GM12872 (cell line): ENCODE measurements at regions not wholly inside any gene's neighbourhood (a gene's known extent, or its start where the extent isn't known, plus 50 kb on each side); places are given as distances from the start of the nearest gene placed in this dataset.

ENCODE experiments used
- TF ChIP-seq, protein P1 (sequence below): IDR thresholded peaks from 3 replicates; pipeline ENCODE4 v1.5.1; 2011; ENCODE audit warnings: low read depth, mild to moderate bottlenecking, low read length, moderate library complexity; ENCODE audit not compliant: insufficient read depth

DNA sequence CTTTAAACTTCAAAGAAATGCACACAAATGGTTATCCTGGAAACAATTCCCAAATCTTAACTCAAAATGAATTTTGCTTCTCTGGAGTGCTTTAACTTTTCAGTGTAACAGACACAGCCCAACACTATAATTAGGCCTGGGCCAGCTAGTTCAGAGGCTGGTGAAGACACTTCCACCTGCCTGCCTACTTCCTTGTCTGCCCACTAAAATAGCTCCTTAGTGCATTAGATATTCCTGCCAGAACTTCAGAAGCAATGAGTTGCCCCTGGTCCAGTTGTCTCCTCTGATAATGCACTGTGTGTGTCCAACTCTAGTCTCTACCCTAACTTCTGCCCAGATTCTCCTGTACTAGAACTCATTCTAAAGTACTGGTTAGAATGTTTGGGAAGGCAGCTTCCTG is 150.9 kb upstream of the PRSS58 start:
- TF ChIP-seq, protein P1, sequence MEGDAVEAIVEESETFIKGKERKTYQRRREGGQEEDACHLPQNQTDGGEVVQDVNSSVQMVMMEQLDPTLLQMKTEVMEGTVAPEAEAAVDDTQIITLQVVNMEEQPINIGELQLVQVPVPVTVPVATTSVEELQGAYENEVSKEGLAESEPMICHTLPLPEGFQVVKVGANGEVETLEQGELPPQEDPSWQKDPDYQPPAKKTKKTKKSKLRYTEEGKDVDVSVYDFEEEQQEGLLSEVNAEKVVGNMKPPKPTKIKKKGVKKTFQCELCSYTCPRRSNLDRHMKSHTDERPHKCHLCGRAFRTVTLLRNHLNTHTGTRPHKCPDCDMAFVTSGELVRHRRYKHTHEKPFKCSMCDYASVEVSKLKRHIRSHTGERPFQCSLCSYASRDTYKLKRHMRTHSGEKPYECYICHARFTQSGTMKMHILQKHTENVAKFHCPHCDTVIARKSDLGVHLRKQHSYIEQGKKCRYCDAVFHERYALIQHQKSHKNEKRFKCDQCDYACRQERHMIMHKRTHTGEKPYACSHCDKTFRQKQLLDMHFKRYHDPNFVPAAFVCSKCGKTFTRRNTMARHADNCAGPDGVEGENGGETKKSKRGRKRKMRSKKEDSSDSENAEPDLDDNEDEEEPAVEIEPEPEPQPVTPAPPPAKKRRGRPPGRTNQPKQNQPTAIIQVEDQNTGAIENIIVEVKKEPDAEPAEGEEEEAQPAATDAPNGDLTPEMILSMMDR, result no peak

DNA sequence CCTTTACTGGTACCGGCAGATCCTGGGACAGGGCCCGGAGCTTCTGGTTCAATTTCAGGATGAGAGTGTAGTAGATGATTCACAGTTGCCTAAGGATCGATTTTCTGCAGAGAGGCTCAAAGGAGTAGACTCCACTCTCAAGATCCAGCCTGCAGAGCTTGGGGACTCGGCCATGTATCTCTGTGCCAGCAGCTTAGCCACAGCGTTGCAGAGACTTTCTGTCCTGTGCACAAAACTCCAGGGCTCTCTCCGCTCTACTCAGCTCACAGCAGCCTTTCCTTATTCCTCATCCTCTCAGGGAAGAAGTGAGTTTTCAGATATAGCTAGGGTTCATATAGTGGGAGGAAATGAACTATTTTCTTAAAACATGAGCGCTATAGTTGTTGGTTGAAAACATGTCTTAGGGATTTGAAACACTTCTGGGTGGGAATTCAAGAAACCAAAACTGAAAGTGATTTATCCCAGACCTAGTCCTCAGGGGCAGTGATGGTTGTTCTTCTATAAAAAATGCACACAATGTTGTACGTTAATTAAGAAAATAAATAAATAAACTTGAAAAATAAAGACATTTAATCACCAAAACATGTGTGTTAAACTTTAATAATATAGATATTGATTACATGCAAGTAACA is 150.2 kb upstream of the PRSS58 start:
- TF ChIP-seq, protein P1, result no peak

DNA sequence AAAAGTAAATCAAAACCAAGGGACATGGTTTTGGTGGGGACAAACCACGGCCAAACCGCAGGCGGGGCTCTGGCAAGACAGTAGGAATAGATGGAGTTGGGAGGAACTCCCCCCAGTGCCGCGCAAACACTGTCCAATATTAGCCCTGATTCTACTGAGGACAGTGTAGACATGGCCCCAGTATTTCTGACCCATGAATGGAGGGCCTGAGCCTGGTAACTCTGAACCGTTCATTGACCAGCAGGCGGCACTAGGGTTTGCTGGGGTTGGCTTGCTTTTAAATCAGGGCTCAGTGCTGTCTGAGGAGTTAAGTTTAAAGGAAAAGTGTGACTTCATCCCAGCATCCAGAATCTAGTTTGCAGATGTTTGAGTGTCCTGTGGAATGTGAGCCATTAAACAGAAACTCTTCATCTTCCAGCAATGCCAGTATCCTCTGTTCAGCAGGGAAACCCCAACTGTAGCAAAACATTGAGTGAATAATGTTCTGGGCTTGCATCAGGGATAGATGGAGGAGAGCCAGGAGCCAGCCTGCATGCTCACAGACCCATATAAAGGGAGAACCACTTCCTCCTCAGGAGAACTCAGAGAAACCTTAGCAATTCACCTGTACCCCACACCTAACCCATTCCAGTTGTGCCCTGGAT is 147.4 kb upstream of the PRSS58 start:
- TF ChIP-seq, protein P1, result no peak

DNA sequence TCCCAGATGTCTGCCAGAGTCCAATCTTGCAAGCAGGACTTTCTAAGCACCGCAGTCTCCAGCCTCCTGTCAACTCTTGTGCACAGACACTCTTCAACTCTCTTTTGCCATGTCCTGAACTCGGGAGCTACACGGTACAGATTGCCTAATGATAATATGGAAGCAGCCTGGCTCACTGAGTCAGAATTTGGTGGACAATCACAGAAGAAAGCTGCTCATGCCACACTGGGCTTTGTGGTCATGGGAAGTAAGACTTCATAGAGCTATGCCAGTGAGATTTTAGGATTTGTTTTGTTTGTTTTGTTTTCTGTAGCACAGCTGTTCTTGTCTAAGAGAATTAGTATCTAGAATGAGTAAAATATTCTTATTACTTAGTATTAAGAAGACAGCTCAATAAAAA is 144.1 kb upstream of the PRSS58 start:
- TF ChIP-seq, protein P1, result no peak

DNA sequence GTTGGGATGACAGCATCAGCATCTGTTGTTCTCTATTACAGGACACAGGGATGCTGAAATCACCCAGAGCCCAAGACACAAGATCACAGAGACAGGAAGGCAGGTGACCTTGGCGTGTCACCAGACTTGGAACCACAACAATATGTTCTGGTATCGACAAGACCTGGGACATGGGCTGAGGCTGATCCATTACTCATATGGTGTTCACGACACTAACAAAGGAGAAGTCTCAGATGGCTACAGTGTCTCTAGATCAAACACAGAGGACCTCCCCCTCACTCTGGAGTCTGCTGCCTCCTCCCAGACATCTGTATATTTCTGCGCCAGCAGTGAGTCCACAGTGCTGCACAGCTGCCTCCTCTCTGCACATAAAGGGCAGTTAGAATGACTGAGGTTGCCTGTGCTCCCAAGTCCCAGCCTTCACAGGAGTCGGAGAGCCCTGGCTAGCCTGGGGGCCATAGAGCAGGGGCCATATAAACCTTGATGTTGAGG is 142.2 kb upstream of the PRSS58 start:
- TF ChIP-seq, protein P1, result no peak

DNA sequence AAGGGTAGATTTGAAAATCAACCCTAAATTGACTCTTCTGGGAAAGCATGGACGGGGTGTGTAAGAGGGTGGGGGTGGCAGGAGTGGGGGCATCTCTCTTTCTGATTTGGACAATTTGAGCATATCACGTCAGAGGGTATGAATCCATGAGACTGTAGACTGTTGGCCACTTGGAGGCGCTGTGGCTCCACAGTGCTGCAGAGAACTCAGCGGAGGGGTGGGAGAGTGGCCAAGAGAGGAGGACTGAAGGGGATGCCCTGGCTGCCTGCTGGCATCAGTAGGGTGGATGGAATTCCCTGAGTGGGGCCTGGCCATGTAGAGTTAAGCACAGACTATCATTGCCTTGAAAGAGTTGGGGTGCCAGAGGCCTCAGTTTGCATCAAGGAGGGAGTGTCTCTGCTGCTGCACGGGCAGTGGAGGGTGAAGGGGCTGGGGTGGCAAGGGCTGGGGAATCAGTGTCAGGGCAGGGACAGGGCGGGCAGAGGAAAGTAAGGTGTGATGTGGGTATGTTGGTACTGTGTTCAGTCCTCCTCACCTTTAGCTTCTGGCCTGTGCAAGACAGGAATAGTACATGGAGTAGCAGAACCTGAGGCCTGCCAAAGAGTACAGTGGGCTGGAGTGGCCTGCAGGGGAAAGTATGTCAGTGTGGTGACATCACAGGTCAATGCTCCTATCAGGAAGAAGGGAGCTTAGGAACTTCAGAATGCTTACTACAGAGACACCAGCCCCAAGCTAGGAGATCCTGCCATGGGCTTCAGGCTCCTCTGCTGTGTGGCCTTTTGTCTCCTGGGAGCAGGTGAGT is 133.5 kb upstream of the PRSS58 start:
- TF ChIP-seq, protein P1, result peak; percentile 64

DNA sequence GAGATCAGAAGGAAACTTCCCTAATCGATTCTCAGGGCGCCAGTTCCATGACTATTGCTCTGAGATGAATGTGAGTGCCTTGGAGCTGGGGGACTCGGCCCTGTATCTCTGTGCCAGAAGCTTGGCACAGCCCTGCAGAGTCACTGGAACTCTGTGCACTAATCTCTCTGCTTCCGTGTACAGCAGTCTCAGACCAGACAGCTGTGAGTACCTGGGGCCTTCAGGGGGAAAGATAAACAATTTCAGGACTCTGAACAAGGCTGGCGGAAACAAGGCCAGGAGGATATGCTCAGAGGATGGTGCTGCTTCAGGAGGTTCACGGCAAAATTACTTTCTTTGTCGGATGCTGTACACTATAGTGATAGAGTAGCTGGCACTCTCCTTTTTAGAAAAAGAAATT is 131.7 kb upstream of the PRSS58 start:
- TF ChIP-seq, protein P1, result no peak
